NCI-H1417 treated with DMSO at 0.1 percent for 48 hours (cell line): ENCODE measurements at regions not wholly inside any gene's neighbourhood (a gene's known extent, or its start where the extent isn't known, plus 50 kb on each side); places are given as distances from the start of the nearest gene placed in this dataset.
"Not testable (repeated sequence)": the region's sequence is repeated elsewhere in the genome, so short reads cannot be mapped to it uniquely, and the experiment has no call there.

Experiments
- DNase-seq: peaks from one replicate; lab custom pipeline; 2025; lab: John Stamatoyannopoulos, UW

- no peak for DNase-seq
Measured at GRCh38 chr5:124901081-124901480, 154.6 kb upstream of the ZNF608 start.

GRCh38 chr5:124902097-124902821 lies 155.8 kb upstream of the ZNF608 start:
- DNase-seq = peak; percentile 21

GRCh38 chr5:124905256-124906130 lies 159.1 kb upstream of the ZNF608 start:
- no peak for DNase-seq

- no peak for DNase-seq
Measured at GRCh38 chr5:124906339-124907097, 160.1 kb upstream of the ZNF608 start.

GRCh38 chr5:124907098-124907644 lies 160.7 kb upstream of the ZNF608 start:
- DNase-seq = no peak

GRCh38 chr5:124908581-124909451 lies 162.4 kb upstream of the ZNF608 start:
- peak; percentile 74 for DNase-seq

GRCh38 chr5:124909734-124910133 lies 163.3 kb upstream of the ZNF608 start:
- peak; percentile 4 for DNase-seq

GRCh38 chr5:124910354-124911016 lies 164.0 kb upstream of the ZNF608 start:
- no peak for DNase-seq

GRCh38 chr5:124912638-124913328 lies 166.3 kb upstream of the ZNF608 start:
- DNase-seq = no peak

- no peak for DNase-seq
Measured at GRCh38 chr5:124913329-124913653, 166.9 kb upstream of the ZNF608 start.

- DNase-seq = not testable (repeated sequence)
Measured at GRCh38 chr5:124916313-124916712, 169.9 kb upstream of the ZNF608 start.

- DNase-seq = no peak
Measured at GRCh38 chr5:124918618-124919017, 172.2 kb upstream of the ZNF608 start.

- DNase-seq = no peak
Measured at GRCh38 chr5:124919076-124919475, 172.6 kb upstream of the ZNF608 start.

GRCh38 chr5:124919747-124920525 lies 173.5 kb upstream of the ZNF608 start:
- DNase-seq = no peak

- no peak for DNase-seq
Measured at GRCh38 chr5:124920909-124921666, 174.6 kb upstream of the ZNF608 start.

- no peak for DNase-seq
Measured at GRCh38 chr5:124921694-124922093, 175.3 kb upstream of the ZNF608 start.

- no peak for DNase-seq
Measured at GRCh38 chr5:124922255-124922975, 176.0 kb upstream of the ZNF608 start.

GRCh38 chr5:124923131-124923530 lies 176.7 kb upstream of the ZNF608 start:
- peak; percentile 37 for DNase-seq
